Suppressor macrophage treated with lipopolysaccharide for 4 hours (primary cell): ENCODE measurements at regions not wholly inside any gene's neighbourhood (a gene's known extent, or its start where the extent isn't known, plus 50 kb on each side); places are given as distances from the start of the nearest gene placed in this dataset.

ENCODE experiments used
- DNase-seq: peaks from one replicate; pipeline ENCODE4 v3.0.0-alpha.2; 2020

DNA sequence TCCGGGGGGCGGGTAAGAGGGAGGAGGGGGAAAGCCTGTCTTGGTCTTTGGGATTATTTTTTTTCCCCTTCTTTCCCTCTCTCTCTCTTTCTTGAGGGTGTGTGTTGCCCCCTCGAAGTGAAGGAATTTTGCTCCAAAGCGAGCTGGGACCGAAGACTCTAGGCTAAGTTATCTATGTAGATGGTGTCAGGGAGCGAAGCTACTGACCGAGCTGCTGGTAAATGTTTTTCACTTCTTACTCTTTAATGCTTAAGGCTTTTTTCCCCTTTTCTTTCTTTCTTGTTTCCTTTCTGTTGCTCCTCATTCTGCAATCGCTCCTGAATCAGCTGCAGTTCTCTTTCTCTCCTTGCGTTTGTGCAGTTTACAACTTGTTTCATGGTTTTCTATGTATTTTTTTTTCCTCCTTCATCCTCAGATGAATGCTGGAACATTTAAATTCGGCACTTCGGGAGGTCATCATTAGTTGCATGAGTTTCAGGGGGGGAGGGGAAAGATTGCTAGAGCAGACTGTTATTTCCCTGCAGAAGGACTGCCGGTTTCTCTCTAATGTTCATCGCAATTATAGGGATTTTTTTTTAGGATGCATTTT, 1312.0 kb upstream of the WWC1 start:
- DNase-seq = no peak

DNA sequence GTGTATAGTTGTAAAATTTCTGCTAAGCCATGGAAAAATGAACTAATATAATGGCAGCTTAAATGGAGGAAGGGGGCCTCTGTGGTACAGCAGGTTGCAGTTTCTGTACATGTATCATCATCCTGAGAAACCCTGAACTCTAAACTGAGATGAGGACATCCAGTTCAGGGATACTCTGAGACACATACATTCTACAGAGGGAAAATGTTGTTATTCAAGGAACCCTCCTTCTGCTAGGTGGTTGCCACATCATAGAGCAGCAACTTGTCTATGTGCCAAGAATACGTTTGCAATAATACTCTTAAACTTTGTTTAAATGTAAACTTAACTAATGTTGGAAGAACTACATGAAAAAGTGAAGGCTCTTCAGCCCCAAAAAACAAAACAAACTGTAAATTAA, 1310.8 kb upstream of the WWC1 start:
- DNase-seq = no peak

DNA sequence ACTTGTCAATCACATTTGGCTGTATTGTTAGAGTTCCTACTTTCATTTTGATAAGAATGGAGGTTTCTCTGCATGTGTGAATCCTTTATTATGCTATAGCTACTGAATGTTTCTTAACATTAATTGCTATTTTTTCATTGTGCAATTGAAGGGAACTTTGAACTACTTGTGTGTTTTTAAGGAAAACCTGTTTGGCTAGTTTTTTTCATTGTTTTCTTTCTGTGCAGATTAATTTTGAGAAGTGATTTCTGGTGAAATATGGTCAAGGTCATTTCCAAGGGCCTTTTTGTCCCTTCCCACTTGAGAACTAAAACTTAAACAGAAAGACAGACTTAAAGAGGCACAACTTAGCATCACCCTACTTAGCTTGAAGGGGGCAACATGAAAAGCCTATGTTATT, 1309.2 kb upstream of the WWC1 start:
- DNase-seq = no peak

DNA sequence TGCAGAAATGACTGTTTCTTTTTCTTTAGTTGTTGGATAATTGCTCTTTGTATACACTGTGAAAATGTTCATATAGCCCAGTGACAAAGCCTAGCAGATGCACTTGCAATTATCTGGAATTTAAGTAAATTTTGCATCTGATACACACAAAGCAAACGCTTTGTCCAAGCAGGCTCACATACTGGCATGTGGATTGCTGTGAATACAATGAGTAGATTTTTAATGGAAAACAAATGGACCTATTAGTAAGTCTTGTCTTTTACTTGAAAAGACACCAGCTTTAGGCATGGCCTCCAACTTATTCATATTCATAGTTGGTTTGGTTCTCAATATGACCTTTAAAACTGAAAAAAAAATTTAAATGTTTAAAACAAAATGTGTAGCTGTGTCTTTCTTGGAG, 1299.8 kb upstream of the WWC1 start:
- no peak for DNase-seq

DNA sequence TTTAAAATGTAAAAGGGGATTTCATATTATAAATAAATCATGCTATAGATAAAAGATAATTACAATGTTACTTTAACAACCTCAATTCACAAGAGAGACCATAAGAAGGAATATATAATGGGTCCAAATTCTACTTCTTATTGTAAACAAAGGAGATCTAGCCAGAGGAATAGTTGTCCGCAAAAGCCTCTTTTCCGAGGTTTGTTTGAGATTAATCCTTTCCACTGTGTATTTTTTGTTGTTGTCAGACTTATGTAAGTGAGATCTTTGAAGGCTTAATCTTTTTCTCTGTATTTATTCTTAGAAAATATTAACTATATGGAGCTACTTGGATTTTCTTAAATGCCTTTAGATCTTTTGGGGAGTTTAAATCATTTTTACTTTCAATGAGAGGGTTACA, 1299.3 kb upstream of the WWC1 start:
- no peak for DNase-seq

DNA sequence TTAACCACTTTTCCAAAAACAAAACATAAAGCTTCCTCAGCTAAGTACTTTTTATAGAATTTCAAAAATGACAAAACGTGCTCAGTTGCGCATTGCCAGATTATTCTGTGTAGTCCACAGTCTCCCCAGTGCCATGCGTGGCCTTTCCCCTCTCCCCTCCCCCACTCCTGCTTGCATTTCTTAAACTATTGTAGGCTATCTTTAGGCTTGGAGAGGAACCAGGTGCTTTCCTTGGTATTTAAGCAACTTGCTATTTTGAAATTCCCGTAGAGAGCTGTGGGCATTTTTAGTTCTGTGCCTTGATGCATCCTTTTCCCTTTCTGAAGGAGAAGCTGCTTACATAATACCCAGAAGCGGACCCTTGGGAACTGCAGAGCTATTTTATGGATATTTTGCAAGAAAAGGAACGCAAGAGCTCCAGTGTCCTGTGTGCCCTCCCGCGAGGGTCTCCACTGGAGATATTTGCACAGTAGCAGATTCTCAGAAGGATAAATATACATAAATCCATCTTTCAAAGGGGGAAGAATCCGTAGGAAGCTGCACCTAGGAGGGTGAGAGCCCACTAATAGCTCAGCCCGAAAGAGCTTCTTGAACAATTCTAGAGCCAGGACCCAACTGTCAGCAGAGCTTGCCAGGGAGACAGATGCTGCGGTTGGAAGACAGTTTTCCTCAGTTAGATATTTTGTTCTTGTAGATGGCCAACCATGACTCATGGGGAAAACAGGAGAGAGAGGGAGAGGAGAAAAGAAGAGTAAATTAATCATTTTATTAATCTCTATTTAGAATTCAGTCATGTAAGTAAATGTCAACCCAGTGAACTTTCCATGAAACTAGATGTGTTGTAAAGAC, 1298.3 kb upstream of the WWC1 start:
- DNase-seq = no peak

DNA sequence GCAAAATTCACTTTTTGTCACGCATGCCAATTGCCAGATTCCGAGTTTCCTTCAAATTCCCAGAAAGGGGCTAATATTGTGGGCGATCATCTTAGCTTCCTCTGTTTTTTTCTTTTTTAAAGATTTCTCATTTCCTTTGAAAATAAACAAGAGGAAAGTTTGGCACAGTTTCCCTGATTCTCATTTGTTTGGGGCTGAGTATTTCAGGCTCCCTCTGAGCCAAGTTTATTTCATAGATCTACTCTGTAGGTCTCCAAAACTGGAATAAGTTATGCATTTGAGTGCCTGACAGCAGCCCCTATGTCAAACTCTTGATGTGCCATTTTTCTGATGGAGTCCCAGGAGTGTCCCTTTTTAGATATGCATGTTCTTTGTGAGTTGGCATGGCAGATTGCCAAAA, 1297.2 kb upstream of the WWC1 start:
- DNase-seq = no peak

DNA sequence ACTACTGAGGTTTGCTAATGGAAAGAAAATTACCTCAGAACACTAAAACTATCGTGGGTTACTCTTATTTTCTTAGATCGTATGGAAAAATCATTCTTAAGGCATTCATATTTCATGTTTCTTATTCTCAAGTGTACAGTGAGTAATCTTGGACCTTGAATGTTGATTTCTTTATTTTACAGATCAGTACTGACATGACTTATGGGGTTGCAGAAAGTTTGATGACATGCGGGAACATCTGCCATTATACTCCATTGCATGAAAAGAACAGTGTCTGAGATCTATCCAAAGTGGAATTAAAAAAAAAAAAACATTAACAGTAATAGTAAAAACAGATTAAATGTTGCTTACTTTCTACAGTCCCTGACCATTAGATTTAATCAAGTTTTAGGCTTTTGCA, 1290.2 kb upstream of the WWC1 start:
- no peak for DNase-seq

DNA sequence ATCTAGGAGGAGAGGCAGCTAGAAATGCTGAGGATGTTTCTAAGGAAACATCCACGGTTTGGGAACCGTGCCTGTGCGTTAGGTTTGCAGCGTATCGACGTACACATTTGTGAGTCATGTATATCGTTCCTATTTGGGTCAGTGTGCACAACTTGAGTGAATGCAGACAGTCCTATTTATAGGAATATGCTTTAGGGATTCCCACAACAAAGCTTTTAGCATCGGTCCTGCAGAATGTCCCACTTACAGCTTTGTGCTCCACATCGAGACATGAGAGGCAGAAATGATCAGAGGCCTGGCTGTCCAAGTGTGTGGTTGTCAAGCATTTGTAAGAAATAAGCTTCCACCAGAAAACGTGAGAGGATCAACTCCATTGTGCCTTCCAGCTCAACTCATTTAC, 1282.7 kb upstream of the WWC1 start:
- DNase-seq = no peak

DNA sequence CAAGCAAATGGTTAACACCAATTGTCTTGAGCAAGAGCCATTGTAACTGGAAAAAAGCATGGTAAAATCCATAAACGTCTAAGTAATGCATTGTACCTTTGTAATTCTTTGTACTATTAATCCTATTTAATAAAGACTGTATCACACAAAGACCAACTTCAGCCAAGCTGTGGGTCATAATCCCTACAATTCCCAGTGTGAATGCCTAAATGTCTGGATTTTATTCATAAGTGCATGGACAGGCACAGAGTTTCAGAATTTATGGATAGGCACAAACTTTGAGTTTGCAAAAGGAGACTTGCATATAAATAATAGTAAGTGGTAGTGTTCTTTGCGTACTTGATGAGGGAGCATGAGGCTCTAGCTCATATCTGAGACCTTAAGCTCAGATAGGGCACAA, 1280.2 kb upstream of the WWC1 start:
- DNase-seq = no peak

DNA sequence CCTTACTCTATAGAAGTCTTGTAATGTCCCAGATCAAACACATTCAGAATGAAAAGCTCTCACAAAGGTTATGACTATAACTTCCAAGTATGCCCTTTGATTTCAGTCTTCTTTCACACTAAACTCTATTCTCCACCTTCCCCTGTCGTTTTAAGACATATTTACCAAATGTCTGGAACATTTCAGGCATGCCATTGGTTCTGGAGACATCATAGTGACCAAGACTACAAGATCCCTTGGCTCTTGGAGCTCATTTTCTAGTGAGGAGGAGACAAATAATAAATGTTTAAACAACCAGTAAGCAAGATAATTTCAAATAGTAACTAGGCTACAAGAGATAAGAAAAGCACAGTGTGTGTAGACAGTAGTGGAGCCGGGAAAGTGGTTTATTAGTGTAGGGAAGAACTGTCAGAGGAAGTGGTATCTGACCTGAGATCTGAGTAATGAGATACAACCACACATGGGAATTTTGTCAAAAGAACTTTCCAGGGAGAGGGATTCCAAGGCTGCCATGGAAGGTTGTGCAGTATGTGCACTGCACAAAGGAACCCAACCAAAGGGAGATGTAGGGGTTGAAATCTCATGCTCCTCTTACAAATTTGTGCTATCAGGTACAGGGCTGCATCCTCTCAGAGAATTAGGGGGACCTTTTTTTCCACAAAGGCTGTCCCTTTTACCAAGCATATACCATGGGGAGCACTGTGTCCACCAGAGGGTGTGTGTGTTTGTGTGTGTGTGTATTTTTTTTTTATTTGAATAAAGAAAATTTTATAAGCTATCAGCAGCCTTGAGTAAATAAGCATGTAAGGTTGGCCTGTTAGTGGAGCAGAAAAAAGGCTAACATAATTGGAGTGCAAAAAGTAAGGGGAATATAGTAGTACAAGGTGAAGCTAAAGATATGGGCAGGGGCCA, 1279.1 kb upstream of the WWC1 start:
- no peak for DNase-seq

DNA sequence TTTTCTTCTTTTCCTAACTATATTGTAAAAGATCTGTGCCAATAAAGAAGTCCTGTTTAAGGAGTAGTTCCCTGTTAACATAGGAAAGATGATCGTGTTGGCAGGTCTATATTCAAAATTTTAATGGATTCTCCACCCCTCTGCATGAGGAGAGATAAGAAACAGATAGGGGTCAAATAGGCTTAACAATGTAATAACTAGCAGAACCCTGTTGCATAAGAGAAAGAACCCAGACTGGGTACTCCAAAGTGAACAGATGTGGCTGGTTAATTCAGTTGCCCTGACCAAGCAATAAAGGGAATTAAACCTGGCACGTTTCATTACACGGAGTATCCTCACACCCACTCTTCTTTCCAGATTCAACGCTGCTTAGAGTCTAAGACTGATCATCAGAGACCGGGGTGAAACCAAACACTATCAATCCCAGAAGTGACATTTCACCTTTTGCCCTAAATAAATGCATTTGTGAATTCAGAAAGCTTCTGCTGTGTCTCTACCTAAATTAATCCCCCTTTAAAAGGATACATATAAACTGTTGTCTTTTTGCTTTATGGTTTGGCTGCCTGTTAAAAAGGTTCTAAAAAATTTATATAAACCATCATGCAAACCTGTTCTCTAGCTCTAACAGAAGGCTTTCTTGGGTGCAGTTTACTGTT, 1276.9 kb upstream of the WWC1 start:
- DNase-seq = no peak

DNA sequence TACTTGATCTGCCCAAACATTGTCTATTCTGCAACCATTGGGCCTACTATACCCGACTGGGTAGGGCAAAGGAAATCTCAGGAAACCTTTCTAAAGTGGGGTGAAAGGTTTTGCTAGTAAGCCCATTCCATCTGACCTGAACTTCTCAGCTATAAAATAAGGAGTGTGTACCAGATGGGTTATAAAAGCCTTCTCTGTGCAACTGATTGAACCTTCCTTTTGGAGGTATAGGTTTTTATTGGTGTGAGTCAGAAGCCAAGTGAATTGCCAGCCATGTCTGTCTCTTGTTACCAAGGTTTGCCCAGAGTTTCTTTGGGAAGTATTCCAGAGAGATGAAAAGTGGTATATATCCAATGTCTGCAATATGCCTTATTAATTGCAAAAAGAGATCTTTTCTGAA, 1271.0 kb upstream of the WWC1 start:
- DNase-seq = no peak

DNA sequence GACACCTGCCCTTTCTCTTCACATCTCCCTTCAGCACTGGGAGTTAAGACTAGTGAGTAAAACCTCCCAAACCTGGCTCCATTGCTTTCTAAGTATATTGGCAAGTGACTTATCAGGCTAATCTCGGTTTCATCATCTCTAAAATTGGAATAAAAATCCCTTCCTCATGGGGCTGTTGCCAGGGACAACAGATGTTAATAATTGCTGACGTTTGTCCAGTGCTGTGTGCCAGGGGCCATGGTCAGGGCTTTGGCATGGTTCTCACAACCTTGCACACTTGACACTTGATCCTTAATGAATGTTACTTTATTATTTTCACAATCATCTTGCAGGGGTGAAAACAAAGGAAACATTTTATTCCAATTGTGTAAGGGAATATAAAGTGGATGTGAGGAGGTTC, 1262.0 kb upstream of the WWC1 start:
- no peak for DNase-seq

DNA sequence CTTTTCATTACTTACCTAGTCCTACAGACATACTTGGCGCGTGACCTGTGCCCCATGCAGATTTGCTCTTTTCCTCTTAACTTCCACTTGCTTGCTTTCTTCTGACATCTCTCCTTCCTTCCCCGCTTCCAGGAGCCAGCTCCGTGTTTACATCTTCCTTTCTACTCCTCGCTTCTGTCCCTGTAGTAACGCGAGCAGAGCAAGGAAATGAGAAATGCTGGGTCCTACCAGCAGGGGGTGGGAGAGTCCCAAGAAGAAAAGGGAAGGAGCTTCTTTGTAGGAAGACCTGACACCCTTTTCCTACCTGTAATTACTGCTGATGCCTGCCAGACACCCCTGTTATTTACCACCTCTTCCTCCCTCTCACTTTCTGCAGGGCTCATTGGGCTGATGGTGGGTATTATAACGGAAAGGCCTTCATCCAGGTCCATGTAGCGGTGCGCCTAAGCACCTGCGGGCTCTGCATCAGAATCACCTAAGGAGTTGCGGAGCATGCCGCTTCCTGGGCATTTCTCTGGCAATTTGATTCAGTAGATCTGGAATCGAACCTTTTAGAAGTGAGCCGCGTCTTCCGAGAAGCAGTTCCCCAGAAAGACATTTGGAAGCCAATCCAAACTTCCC, 1260.8 kb upstream of the WWC1 start:
- DNase-seq = no peak

DNA sequence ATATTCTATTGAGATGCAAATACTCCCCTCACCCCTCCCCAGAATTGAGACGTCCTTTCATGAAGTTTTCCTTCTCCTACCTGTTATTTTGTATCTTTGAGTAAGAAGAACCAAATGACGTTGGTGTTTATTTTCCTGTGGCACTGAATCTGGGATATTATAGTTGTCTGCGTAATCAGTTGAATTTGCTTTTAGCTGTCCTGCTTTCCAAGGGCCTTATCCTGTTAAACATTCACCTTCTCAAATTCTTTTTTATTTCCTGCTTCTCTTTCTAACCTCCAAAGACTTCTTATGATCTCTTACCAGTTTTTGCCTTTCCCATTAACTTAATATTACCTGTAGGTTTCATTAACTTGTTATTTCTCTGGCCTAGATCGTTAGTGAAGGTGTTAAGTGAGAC, 1254.9 kb upstream of the WWC1 start:
- no peak for DNase-seq

DNA sequence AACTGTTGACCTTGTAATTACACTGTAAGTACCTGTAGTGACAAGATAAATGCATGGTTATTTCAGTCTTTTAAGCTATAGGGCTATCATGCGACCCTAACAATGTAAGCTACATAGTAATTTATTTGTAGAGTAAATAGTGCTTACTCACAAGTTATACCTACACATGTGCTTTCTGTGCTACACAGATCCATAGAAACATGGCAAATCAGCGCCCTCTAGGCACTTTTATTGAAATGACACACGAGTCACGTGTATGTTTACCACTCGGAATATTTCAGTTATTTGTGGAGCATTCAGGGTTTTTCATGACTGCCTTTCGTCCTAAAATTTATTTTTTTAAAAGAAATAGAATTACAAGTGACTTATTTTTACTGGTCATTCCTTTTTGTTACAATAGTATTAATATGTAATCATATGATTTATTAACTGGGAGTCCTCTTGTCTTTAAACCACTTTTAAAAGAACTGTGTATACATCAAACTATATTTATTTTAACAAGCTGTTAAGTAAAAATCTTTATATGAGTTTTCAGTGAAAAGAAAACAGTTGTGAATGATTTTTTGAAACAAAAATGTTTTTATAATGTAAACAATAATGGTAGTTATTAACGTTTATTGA, 1242.3 kb upstream of the WWC1 start:
- DNase-seq = peak; percentile 31

DNA sequence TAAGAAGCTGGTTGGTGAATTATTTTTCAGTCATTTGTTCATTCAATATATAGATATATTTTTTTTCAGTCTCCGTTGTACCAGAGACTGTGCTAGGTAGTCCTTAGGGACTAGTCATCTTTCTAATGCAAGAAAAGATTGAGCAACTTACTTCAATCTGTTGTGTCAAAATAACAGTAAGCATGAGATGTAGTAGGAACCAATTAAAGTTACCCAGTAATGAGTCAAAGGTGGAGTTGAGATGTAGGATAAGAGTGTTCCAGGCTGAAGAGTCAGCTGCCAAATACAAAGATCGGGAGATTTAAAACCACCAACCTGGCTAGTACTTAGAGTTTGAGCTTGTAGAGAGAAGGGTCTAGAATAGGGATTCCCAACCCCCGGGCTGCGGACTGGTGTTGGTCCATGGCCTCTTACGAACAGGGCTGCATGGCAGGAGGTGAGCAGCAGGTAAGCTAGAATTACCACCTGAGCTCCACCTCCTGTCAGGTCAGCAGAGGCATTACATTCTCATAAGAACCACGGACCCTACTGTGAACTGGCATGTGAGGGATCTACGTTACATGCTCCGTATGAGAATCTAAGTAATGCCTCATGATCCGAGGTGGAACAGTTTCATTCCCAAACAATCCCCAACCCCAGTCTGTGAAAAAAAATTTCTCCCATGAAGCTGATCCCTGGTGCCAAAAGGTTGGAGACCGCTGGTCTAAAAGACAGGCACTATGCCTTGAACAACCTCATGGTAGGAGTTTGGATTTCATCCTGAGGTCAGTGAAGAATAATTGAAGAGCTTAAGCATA, 1241.5 kb upstream of the WWC1 start:
- DNase-seq = no peak

DNA sequence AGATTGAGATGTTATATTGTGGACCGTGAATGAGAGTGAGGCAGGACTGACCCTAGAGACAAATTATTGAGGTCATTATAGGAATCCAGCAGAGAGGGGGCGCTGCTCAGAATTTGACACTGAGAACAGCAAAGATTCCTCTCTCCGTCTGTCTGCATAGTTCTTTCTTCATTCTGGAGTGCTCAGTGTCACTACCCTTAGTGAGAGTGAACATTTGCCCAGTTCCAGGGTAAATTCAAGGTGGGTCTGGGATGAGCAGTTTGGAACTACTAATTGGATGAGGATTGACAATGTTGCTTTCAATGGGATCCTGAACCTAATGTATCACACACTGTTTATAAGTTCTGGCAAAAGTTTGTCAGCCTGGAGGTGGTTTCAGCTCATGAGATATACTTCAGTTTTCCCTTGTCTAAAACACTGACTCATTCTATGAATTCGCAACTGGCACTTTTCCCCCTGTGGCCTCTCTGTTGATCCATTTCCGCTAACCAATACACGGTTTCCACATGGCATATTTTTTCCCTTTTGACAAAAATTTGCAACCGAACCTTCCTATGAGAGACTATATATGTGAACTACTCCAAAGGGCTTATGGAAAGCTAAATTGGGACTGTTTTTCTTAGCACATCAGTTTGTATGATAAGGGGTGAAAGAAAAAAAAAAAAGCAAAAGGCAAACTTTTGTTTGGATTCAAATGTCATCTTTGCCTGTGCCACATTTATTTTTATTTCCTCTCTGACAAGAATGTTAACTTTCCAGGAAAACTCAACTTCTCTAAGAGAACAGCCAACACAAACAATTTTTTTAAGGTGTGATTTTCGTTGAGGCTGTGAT, 1240.7 kb upstream of the WWC1 start:
- DNase-seq = no peak

DNA sequence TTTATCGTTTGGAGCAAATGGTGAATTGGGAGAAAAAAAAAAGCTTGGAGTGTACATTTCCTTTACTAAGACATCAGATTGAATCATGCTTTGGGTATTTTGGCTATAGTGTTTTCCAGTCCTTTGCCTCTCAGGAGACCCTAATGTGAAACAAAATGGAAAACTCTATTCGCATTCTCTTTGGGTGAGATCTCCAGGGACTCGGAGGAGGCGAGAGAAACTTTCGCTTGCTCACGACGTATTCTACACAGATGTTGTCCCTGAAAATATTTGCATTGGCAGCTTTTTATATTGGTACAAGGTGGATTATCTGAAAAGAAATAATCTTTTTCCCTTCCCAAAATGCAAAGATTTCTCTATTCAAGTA, 1240.1 kb upstream of the WWC1 start:
- no peak for DNase-seq

DNA sequence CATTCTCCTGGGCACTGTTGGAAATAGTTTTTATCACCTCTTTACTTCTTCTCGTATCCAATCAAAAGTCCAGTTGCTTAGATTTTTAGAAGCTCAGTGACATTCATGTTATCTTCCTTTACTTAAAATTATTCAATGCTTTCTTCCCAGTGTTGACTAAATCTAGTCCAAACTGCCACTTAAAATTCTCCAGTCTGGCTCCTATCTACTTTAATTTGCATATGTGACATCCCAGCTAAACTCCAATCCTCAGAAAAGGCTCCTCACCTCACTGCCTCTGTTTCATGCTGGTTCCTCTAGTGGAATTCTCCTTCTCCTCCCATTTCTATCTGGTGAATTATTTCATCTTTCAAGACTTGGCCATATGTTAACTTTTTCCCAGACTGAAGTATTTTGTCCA, 1238.7 kb upstream of the WWC1 start:
- no peak for DNase-seq
